H9 (cell line): ENCODE measurements at regions not wholly inside any gene's neighbourhood (a gene's known extent, or its start where the extent isn't known, plus 50 kb on each side); places are given as distances from the start of the nearest gene placed in this dataset.

Experiments
- DNase-seq: peaks from one replicate; pipeline ENCODE4 v3.0.0-alpha.2; 2017
- H2AFZ ChIP-seq: one replicate; pipeline ENCODE4 v1.6.1; 2013; ENCODE audit warnings: mild to moderate bottlenecking, low read length, control low read depth, moderate library complexity
- H2AK5ac ChIP-seq: 2 replicates; pipeline ENCODE4 v1.6.1; 2013; ENCODE audit warnings: low read length, control low read depth, mixed read lengths; ENCODE audit not compliant: insufficient read length
- H2BK120ac ChIP-seq: one replicate; pipeline ENCODE4 v1.6.1; 2013; ENCODE audit warnings: low read depth, mild to moderate bottlenecking, low read length, control low read depth, inconsistent platforms; ENCODE audit not compliant: poor library complexity, severe bottlenecking
- H2BK12ac ChIP-seq: 2 replicates; pipeline ENCODE4 v1.6.1; 2013; ENCODE audit warnings: low read length, control low read depth, mixed read lengths, low read depth; ENCODE audit not compliant: insufficient read length
- H2BK15ac ChIP-seq: 2 replicates; pipeline ENCODE4 v1.6.1; 2013; ENCODE audit warnings: low read depth, low read length, control low read depth
- H2BK20ac ChIP-seq: one replicate; pipeline ENCODE4 v1.6.1; 2013; ENCODE audit warnings: low read depth, mild to moderate bottlenecking, low read length, control low read depth, inconsistent platforms; ENCODE audit not compliant: poor library complexity, severe bottlenecking
- H2BK5ac ChIP-seq: 2 replicates; pipeline ENCODE4 v1.6.1; 2013; ENCODE audit warnings: low read length, control low read depth, mixed read lengths; ENCODE audit not compliant: insufficient read length
- H3K14ac ChIP-seq: 2 replicates; pipeline ENCODE4 v1.6.1; 2013; ENCODE audit warnings: low read length, control low read depth; ENCODE audit not compliant: insufficient read depth
- H3K18ac ChIP-seq: 2 replicates; pipeline ENCODE4 v1.6.1; 2013; ENCODE audit warnings: low read depth, mild to moderate bottlenecking, mixed read lengths, low read length, control low read depth; ENCODE audit not compliant: insufficient read length
- H3K23ac ChIP-seq: 2 replicates; pipeline ENCODE4 v1.6.1; 2013; ENCODE audit warnings: low read length, control low read depth, mixed read lengths, low read depth; ENCODE audit not compliant: insufficient read length
- H3K23me2 ChIP-seq: 2 replicates; pipeline ENCODE4 v1.6.1; 2013; ENCODE audit warnings: low read depth, mild to moderate bottlenecking, mixed read lengths, low read length, control low read depth; ENCODE audit not compliant: insufficient read length, poor library complexity, severe bottlenecking
- H3K27ac ChIP-seq: 2 replicates; pipeline ENCODE4 v1.5.1; 2013; ENCODE audit warnings: low read length, control low read depth, mixed read lengths, low read depth; ENCODE audit not compliant: insufficient read length
- H3K27me3 ChIP-seq: 2 replicates; pipeline ENCODE4 v1.6.1; 2013; ENCODE audit warnings: low read length, control low read depth, inconsistent platforms; ENCODE audit not compliant: insufficient read depth
- H3K4ac ChIP-seq: 2 replicates; pipeline ENCODE4 v1.6.1; 2013; ENCODE audit warnings: low read depth, mild to moderate bottlenecking, control low read depth, inconsistent platforms, low read length, moderate library complexity
- H3K4me1 ChIP-seq: 2 replicates; pipeline ENCODE4 v1.6.1; 2013; ENCODE audit warnings: low read length, control low read depth, inconsistent platforms; ENCODE audit not compliant: insufficient read depth
- H3K4me2 ChIP-seq: 2 replicates; pipeline ENCODE4 v1.6.1; 2013; ENCODE audit warnings: low read length, control low read depth, mixed read lengths; ENCODE audit not compliant: insufficient read length, insufficient read depth
- H3K56ac ChIP-seq: 2 replicates; pipeline ENCODE4 v1.6.1; 2013; ENCODE audit warnings: low read depth, mild to moderate bottlenecking, mixed read lengths, low read length, control low read depth; ENCODE audit not compliant: insufficient read length
- H3K79me1 ChIP-seq: 2 replicates; pipeline ENCODE4 v1.6.1; 2013; ENCODE audit warnings: low read depth, mild to moderate bottlenecking, moderate library complexity, low read length, control low read depth, inconsistent platforms; ENCODE audit not compliant: insufficient read depth, poor library complexity, severe bottlenecking
- H3K79me2 ChIP-seq: 2 replicates; pipeline ENCODE4 v1.6.1; 2013; ENCODE audit warnings: low read length, control low read depth, inconsistent platforms; ENCODE audit not compliant: insufficient read depth
- H3K9ac ChIP-seq: 2 replicates; pipeline ENCODE4 v1.6.1; 2013; ENCODE audit warnings: low read length, control low read depth, mixed read lengths; ENCODE audit not compliant: insufficient read length; ENCODE audit errors: extremely low read depth
- H3K9me3 ChIP-seq: one replicate; pipeline ENCODE4 v1.6.1; 2013; ENCODE audit warnings: low read depth, low read length, inconsistent platforms; ENCODE audit not compliant: control insufficient read depth
- H3T11ph ChIP-seq: one replicate; pipeline ENCODE4 v1.6.1; 2013; ENCODE audit warnings: mild to moderate bottlenecking, low read length, control low read depth, inconsistent platforms
- H4K20me1 ChIP-seq: one replicate; pipeline ENCODE4 v1.6.1; 2013; ENCODE audit not compliant: control insufficient read depth, insufficient read length, insufficient read depth
- H4K5ac ChIP-seq: 2 replicates; pipeline ENCODE4 v1.6.1; 2013; ENCODE audit warnings: low read depth, mild to moderate bottlenecking, mixed read lengths, low read length, control low read depth; ENCODE audit not compliant: insufficient read length
- H4K8ac ChIP-seq: replicated peaks from 2 replicates; pipeline ENCODE4 v1.6.1; 2013; ENCODE audit warnings: low read length, control low read depth, mixed read lengths, low read depth; ENCODE audit not compliant: insufficient read length
- H4K91ac ChIP-seq: 2 replicates; pipeline ENCODE4 v1.6.1; 2013; ENCODE audit warnings: low read depth, mild to moderate bottlenecking, moderate library complexity, mixed read lengths, low read length, control low read depth; ENCODE audit not compliant: insufficient read length
- H3K27ac Mint-ChIP-seq, 3 experiments: 2 replicates in 2 of 3; 3 replicates in 1 of 3; pipeline ENCODE4 v1.8.0; 2020 to 2021; ENCODE audit warnings: mixed read lengths in 3 of 3, mild to moderate bottlenecking in 1 of 3, moderate library complexity in 1 of 3
- H3K27me3 Mint-ChIP-seq: 2 replicates; pipeline ENCODE4 v1.8.0; 2021; ENCODE audit warnings: low read depth, mild to moderate bottlenecking, moderate library complexity, mixed read lengths
- H3K36me3 Mint-ChIP-seq, 3 experiments: 2 replicates in 2 of 3; 3 replicates in 1 of 3; pipeline ENCODE4 v1.8.0; 2020 to 2021; ENCODE audit warnings: low read depth in 3 of 3, mixed read lengths in 3 of 3; ENCODE audit not compliant: insufficient read depth in 1 of 3
- H3K4me1 Mint-ChIP-seq, 2 experiments: 2 replicates each; pipeline ENCODE4 v1.8.0; 2020; ENCODE audit warnings: mixed read lengths in 2 of 2
- H3K4me3 Mint-ChIP-seq, 2 experiments: 2 replicates in 1 of 2; 3 replicates in 1 of 2; pipeline ENCODE4 v1.8.0; 2020 to 2021; ENCODE audit warnings: mild to moderate bottlenecking in 2 of 2, mixed read lengths in 2 of 2, moderate library complexity in 1 of 2
- H3K9me3 Mint-ChIP-seq, 2 experiments: 2 replicates in 1 of 2; 3 replicates in 1 of 2; pipeline ENCODE4 v1.8.0; 2020; ENCODE audit warnings: mild to moderate bottlenecking in 2 of 2, mixed read lengths in 2 of 2, moderate library complexity in 1 of 2
- WGBS: extraction: QIAGEN DNeasy Blood & Tissue Kit; methylation state at CpG from one replicate; pipeline ENCODE4 v1.1.7; 2013; ENCODE audit warnings: missing lambda C conversion rate, low lambda C conversion rate, mixed read lengths; ENCODE audit not compliant: insufficient read length; ENCODE audit errors: extremely low coverage; 5-methylcytosine and 5-hydroxymethylcytosine counted together
- TF ChIP-seq, protein P1 (sequence below): fragments of 200-600 bp; sonication (generic); conservative IDR thresholded peaks from 3 replicates; pipeline ENCODE4 v1.8.0; 2021; ENCODE audit warnings: antibody characterized with exemption, mild to moderate bottlenecking

DNA sequence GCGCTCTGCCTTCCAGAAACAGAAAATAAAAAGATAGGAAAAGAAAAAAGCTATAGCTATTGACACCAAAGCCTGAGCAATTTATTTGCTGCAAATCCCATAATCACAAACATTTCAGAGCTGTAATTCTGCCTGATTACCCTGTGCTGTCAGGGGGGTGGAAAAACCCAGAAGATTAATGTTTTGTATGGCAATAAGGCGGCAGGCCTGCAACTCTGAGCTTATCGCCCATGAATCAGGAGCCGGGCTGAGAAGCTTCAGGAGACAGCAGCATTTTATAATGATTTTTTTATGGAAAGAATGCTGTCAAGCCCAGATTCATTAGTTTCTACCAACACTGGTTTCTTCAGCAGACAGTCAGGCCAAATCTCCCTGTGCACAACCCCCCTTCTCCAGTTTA lies 82.6 kb upstream of the TMEM164 start:
- Histone ChIP-seq H2BK15ac (no peak overlapping the region), H3K14ac (no peak overlapping the region), H3K4me2 (no peak overlapping the region), H3K18ac (no peak overlapping the region), H4K20me1 (no peaks in the 10 kb centered on the region), H2BK20ac (no peak overlapping the region), H2AFZ (no peak overlapping the region), H3K23me2 (no peaks in the 10 kb centered on the region), H3T11ph (no peak overlapping the region), H2BK12ac (no peak overlapping the region), H3K27me3 (no peaks in the 10 kb centered on the region), H3K4me1 (no peaks in the 10 kb centered on the region), H3K27ac (no peak overlapping the region), H3K79me1 (no peaks in the 10 kb centered on the region), H3K9ac (no peak overlapping the region), H2BK120ac (no peak overlapping the region), H2AK5ac (no peak overlapping the region), H3K9me3 (no peaks in the 10 kb centered on the region), H3K23ac (no peak overlapping the region), H3K4ac (no peak overlapping the region), H4K91ac (no peak overlapping the region), H3K56ac (no peak overlapping the region), H2BK5ac (no peak overlapping the region), H3K79me2 (no peaks in the 10 kb centered on the region), H4K5ac (no peak overlapping the region), H4K8ac (no peak overlapping the region)
- Mint-ChIP-seq H3K9me3 (no peaks in the 10 kb centered on the region), H3K27ac (no peak overlapping the region), H3K36me3 (no peaks in the 10 kb centered on the region), H3K4me1 (no peaks in the 10 kb centered on the region), H3K4me3 (no peak overlapping the region), H3K27me3 (no peaks in the 10 kb centered on the region; the same call in 1 of the 2 replicates)
- no peak for DNase-seq
- WGBS, result no CpG with 5 or more reads among the region's 4 CpGs
- TF ChIP-seq, protein P1, sequence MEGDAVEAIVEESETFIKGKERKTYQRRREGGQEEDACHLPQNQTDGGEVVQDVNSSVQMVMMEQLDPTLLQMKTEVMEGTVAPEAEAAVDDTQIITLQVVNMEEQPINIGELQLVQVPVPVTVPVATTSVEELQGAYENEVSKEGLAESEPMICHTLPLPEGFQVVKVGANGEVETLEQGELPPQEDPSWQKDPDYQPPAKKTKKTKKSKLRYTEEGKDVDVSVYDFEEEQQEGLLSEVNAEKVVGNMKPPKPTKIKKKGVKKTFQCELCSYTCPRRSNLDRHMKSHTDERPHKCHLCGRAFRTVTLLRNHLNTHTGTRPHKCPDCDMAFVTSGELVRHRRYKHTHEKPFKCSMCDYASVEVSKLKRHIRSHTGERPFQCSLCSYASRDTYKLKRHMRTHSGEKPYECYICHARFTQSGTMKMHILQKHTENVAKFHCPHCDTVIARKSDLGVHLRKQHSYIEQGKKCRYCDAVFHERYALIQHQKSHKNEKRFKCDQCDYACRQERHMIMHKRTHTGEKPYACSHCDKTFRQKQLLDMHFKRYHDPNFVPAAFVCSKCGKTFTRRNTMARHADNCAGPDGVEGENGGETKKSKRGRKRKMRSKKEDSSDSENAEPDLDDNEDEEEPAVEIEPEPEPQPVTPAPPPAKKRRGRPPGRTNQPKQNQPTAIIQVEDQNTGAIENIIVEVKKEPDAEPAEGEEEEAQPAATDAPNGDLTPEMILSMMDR, result no peak
